K562 (cell line): ENCODE measurements at regions not wholly inside any gene's neighbourhood (a gene's known extent, or its start where the extent isn't known, plus 50 kb on each side); places are given as distances from the start of the nearest gene placed in this dataset.

Source experiments
- ATAC-seq: fragments of 200-7000 bp; cut with Tn5 transposase; 3 replicates; pipeline ENCODE4 v1.9.1; 2020; ENCODE audit warnings: moderate library complexity
- BruUV-seq: library from RNA; stranded (reverse); fragments of 400-500 nt; replicated peaks from 2 replicates; lab custom pipeline; 2021; lab: Mats Ljungman, UMichigan
- CTCF ChIA-PET: fragments of 300-600 bp; formaldehyde crosslinking; extraction: SDS; loops from one replicate; lab custom pipeline; 2021; ENCODE audit warnings: low intra/inter-chr PET ratio; lab: Yijun Ruan, JAX
- POLR2A ChIA-PET: fragments of 300-600, 350-650 bp; sonication (Branson Sonifier 250); formaldehyde crosslinking; extraction: SDS; loops from one replicate; lab custom pipeline; 2021; ENCODE audit warnings: antibody characterized with exemption, inconsistent platforms; lab: Yijun Ruan, JAX
- DNase-seq, 4 experiments: peaks; one replicate each; pipeline versions ENCODE4 v3.0.0 to v3.0.0-alpha.2; 2011 to 2018; ENCODE audit warnings: low spot score in 3 of 4, mixed read lengths in 3 of 4; ENCODE audit errors: extremely low read depth in 1 of 4
- FAIRE-seq: peaks from 2 replicates; lab custom pipeline; 2011; peaks lifted over from hg19 to GRCh38; lab: Jason Lieb, UNC
- H2AFZ ChIP-seq: 2 replicates; pipeline ENCODE4 v1.6.0; 2011; ENCODE audit warnings: low read depth, low read length, control low read depth, inconsistent platforms
- H3K27ac ChIP-seq: fragments of 200-600 bp; 3 replicates; pipeline ENCODE4 v1.8.0; 2011; ENCODE audit warnings: low read depth, mild to moderate bottlenecking, control low read depth, inconsistent platforms, low read length, moderate library complexity, mixed read lengths; ENCODE audit errors: extremely low read depth
- H3K27me3 ChIP-seq, 2 experiments: fragments of 300-600 bp in 1 of 2; 2 replicates in 1 of 2; 3 replicates in 1 of 2; pipeline versions ENCODE4 v1.6.0 to v1.8.0; 2011; ENCODE audit warnings: inconsistent platforms in 2 of 2, low read length in 2 of 2, mild to moderate bottlenecking in 1 of 2, mixed read lengths in 1 of 2, moderate library complexity in 1 of 2; ENCODE audit not compliant: control insufficient read depth in 2 of 2, insufficient read depth in 2 of 2
- H3K36me3 ChIP-seq: fragments of 300-600 bp; 3 replicates; pipeline ENCODE4 v1.8.0; 2011; ENCODE audit warnings: mild to moderate bottlenecking, low read length, inconsistent platforms; ENCODE audit not compliant: control insufficient read depth, insufficient read depth
- H3K4me1 ChIP-seq, 2 experiments: fragments of 200-600 bp in 1 of 2; replicated peaks in 1 of 2; 2 replicates in 1 of 2; 3 replicates in 1 of 2; pipeline versions ENCODE4 v1.5.1 to v1.8.0; 2011; ENCODE audit warnings: inconsistent platforms in 2 of 2, low read length in 2 of 2, mild to moderate bottlenecking in 1 of 2, mixed read lengths in 1 of 2, moderate library complexity in 1 of 2; ENCODE audit not compliant: control insufficient read depth in 2 of 2, insufficient read depth in 2 of 2
- H3K4me2 ChIP-seq: 2 replicates; pipeline ENCODE4 v1.6.1; 2011; ENCODE audit warnings: low read length, control low read depth, inconsistent platforms, mixed read lengths; ENCODE audit not compliant: insufficient read depth
- H3K4me3 ChIP-seq: fragments of 200-600 bp; sonication (generic), shearing (Covaris generic); 2 replicates; pipeline ENCODE4 v1.5.1; 2016; ENCODE audit warnings: control low read depth, inconsistent platforms
- H3K79me2 ChIP-seq: fragments of 200-600 bp; 3 replicates; pipeline ENCODE4 v1.8.0; 2011; ENCODE audit warnings: low read length, inconsistent platforms; ENCODE audit not compliant: control insufficient read depth, insufficient read depth
- H3K9ac ChIP-seq, 2 experiments: 2 replicates each; pipeline versions ENCODE4 v1.6.0 to v1.6.1; 2011; ENCODE audit warnings: low read depth in 2 of 2, low read length in 2 of 2, control low read depth in 1 of 2, inconsistent platforms in 1 of 2, mild to moderate bottlenecking in 1 of 2, mixed read lengths in 1 of 2; ENCODE audit not compliant: insufficient read depth in 1 of 2
- H3K9me1 ChIP-seq: one replicate; pipeline ENCODE4 v1.6.0; 2011; ENCODE audit warnings: inconsistent platforms, mild to moderate bottlenecking, low read length, moderate library complexity; ENCODE audit not compliant: control insufficient read depth, insufficient read depth
- H3K9me3 ChIP-seq: replicated peaks from 2 replicates; pipeline ENCODE4 v1.5.1; 2011; ENCODE audit warnings: low read depth, low read length, inconsistent platforms; ENCODE audit not compliant: control insufficient read depth, insufficient read depth
- H4K20me1 ChIP-seq: replicated peaks from 2 replicates; pipeline ENCODE4 v1.6.1; 2011; ENCODE audit warnings: low read length, inconsistent platforms, mixed read lengths; ENCODE audit not compliant: control insufficient read depth, insufficient read depth
- ARID2 ChIP-seq: fragments of 450-650 bp; IDR thresholded peaks from 2 replicates; pipeline ENCODE4 v1.6.1; 2017; ENCODE audit warnings: antibody characterized with exemption, mild to moderate bottlenecking
- FOXJ3 ChIP-seq: sonication (generic); formaldehyde crosslinking; IDR thresholded peaks from 2 replicates; pipeline ENCODE4 v1.4.0; 2020; ENCODE audit warnings: mild to moderate bottlenecking, missing genetic modification reagents
- HDAC1 ChIP-seq, 2 experiments: fragments of 450-650 bp; IDR thresholded peaks; 2 replicates each; pipeline ENCODE4 v1.6.1; 2016 to 2017; ENCODE audit warnings: inconsistent platforms in 1 of 2, mild to moderate bottlenecking in 1 of 2, moderate library complexity in 1 of 2
- HSF4 ChIP-seq: fragments of 250-450 bp; sonication (Bioruptor Pico); IDR thresholded peaks from 2 replicates; pipeline ENCODE4 v2.1.2; 2022; ENCODE audit warnings: mild to moderate bottlenecking, moderate library complexity, borderline replicate concordance
- IFI16 ChIP-seq: fragments of 250-450 bp; sonication (Bioruptor Pico); IDR thresholded peaks from 2 replicates; pipeline ENCODE4 v2.1.2; 2022; ENCODE audit warnings: mild to moderate bottlenecking, inconsistent platforms
- MCM2 ChIP-seq: fragments of 450-650 bp; IDR thresholded peaks from 2 replicates; pipeline ENCODE4 v1.6.1; 2017; ENCODE audit warnings: low read depth, mild to moderate bottlenecking
- MEF2D ChIP-seq: conservative IDR thresholded peaks from 2 replicates; pipeline ENCODE4 v1.6.1; 2016; ENCODE audit warnings: low read depth, missing genetic modification characterization, missing compliant biosample characterization
- MEIS2 ChIP-seq: fragments of 450-650 bp; IDR thresholded peaks from 2 replicates; pipeline ENCODE4 v1.6.1; 2014; ENCODE audit warnings: mild to moderate bottlenecking; ENCODE audit not compliant: partially characterized antibody
- MIER1 ChIP-seq: fragments of 450-650 bp; IDR thresholded peaks from 2 replicates; pipeline ENCODE4 v1.6.1; 2016; ENCODE audit warnings: antibody characterized with exemption, mild to moderate bottlenecking, low read depth
- NR2F6 ChIP-seq: fragments of 450-650 bp; formaldehyde crosslinking; IDR thresholded peaks from 2 replicates; pipeline ENCODE4 v1.4.0; 2020; ENCODE audit warnings: mild to moderate bottlenecking
- POLR2H ChIP-seq: IDR thresholded peaks from 2 replicates; pipeline ENCODE4 v1.6.1; 2016; ENCODE audit warnings: missing genetic modification characterization, low read depth, mild to moderate bottlenecking, control low read depth, missing compliant biosample characterization, moderate library complexity
- PRMT5 ChIP-seq: sonication (generic); formaldehyde crosslinking; IDR thresholded peaks from 2 replicates; pipeline ENCODE4 v1.5.0; 2020; ENCODE audit warnings: missing genetic modification reagents
- PRPF4 ChIP-seq: fragments of 200-400 bp; formaldehyde crosslinking; IDR thresholded peaks from one replicate; pipeline ENCODE4 v1.6.1; 2017; ENCODE audit warnings: low read length, low read depth, mild to moderate bottlenecking; ENCODE audit not compliant: insufficient read depth, poor library complexity, severe bottlenecking
- ZNF124 ChIP-seq: sonication (generic); formaldehyde crosslinking; IDR thresholded peaks from 2 replicates; pipeline ENCODE4 v1.8.1; 2022; ENCODE audit warnings: missing genetic modification reagents
- ZNF561 ChIP-seq: fragments of 450-650 bp; formaldehyde crosslinking; conservative IDR thresholded peaks from 2 replicates; pipeline ENCODE4 v1.4.0; 2020; ENCODE audit warnings: mild to moderate bottlenecking, moderate library complexity
- WGBS: fragments of 100-300 bp; shearing (Covaris generic); methylation state at CpG from one replicate; pipeline ENCODE4 v1.1.6; 2016; ENCODE audit warnings: low coverage, mixed read lengths; ENCODE audit not compliant: insufficient coverage; ENCODE audit errors: missing lambda C conversion rate; 5-methylcytosine and 5-hydroxymethylcytosine counted together
- in situ Hi-C: fragments of 300-500 bp; cut with MboI; formaldehyde crosslinking; loops from 4 replicates; pipeline ENCODE4 v1.15.0; 2018; ENCODE audit warnings: inconsistent platforms, mixed read lengths
- intact Hi-C: fragments of 100-400 bp; cut with micrococcal nuclease; formaldehyde crosslinking; loops from 2 replicates; pipeline ENCODE4 v1.14.2; 2022
- TF ChIP-seq, protein P1 (sequence below): fragments of 250-450 bp; sonication (Bioruptor Pico); IDR thresholded peaks from 2 replicates; pipeline ENCODE4 v1.9.0; 2021; ENCODE audit warnings: mild to moderate bottlenecking
- TF ChIP-seq, protein P2 (sequence below), 2 experiments: fragments of 450-650 bp in 1 of 2; sonication (generic) in 1 of 2; formaldehyde crosslinking; conservative IDR thresholded peaks; 2 replicates each; pipeline versions ENCODE4 v1.4.0 to v1.8.1; 2020 to 2022; ENCODE audit warnings: mild to moderate bottlenecking in 1 of 2, missing genetic modification reagents in 1 of 2
- TF ChIP-seq, protein P3 (sequence below): sonication (generic); formaldehyde crosslinking; IDR thresholded peaks from 2 replicates; pipeline ENCODE4 v1.8.0; 2022; ENCODE audit warnings: missing genetic modification reagents, mild to moderate bottlenecking, borderline replicate concordance
- TF ChIP-seq, protein P4 (sequence below), 3 experiments: fragments of 200-800 bp in 1 of 3; sonication (Bioruptor generic) in 1 of 3; sonication (generic) in 1 of 3; formaldehyde crosslinking in 1 of 3; IDR thresholded peaks; 2 replicates each; pipeline versions ENCODE4 v1.6.1 to v1.8.0; 2016 to 2022; ENCODE audit warnings: mild to moderate bottlenecking in 2 of 3, missing compliant biosample characterization in 2 of 3, missing genetic modification characterization in 2 of 3, missing genetic modification reagents in 1 of 3

DNA sequence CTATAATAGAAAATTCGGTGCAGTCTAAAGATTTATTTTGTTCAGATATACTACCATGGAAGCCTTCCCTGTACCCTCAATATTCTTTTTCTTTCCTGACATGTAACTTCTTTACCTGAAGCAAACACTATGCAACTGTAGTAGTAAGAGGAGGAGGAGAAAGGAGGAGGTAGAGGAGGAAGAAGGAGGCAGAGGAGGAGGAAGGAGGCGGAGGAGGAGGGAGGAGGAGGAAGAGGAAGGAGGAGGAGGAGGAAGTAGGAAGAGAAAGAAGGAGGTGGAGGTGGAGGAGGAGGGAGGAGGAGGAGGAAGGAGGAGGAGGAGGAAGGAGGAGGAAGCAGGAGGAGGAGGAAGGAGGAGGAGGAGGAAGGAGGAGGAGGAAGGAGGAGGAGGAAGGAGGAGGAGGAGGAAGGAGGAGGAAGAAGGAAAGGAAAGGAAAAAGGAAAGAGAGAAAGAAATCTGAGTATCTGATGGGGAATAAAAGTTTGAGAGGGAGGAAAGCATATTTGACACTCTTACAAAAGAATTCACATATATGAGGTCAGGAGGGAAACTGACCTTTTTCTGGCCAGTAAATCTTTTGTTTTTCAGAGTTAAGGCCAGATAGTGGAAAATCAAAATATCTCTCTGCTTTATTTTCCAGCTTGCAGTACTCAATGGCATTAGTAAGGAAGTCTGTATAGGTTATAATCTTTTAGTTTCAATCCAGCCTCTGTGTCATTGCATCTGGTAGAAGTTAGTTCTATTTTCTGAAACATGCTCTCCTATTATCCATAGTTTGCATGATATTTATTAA, 114.5 kb upstream of the LPAR1 start:
- no peak for DNase-seq
- Histone ChIP-seq H3K9me3 (no peaks in the 10 kb centered on the region), H3K27ac (no peak overlapping the region), H3K4me1 (no peaks in the 10 kb centered on the region), H3K4me3 (no peak overlapping the region), H3K79me2 (no peaks in the 10 kb centered on the region), H2AFZ (no peak overlapping the region)
- WGBS: 0% methylated on average over 1 of the region's 2 CpGs
- FAIRE-seq: no peak
- ChIA-PET POLR2A (no interaction called here), CTCF (no interaction called here)
- no TSS peak for BruUV-seq
- TF ChIP-seq, protein P1, sequence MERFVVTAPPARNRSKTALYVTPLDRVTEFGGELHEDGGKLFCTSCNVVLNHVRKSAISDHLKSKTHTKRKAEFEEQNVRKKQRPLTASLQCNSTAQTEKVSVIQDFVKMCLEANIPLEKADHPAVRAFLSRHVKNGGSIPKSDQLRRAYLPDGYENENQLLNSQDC (CRISPR knock-in tag): no peak
- TF ChIP-seq PRMT5: no peak
- TF ChIP-seq IFI16 (CRISPR knock-in tag): no peak
- no peak for TF ChIP-seq ZNF124
- TF ChIP-seq, protein P2, sequence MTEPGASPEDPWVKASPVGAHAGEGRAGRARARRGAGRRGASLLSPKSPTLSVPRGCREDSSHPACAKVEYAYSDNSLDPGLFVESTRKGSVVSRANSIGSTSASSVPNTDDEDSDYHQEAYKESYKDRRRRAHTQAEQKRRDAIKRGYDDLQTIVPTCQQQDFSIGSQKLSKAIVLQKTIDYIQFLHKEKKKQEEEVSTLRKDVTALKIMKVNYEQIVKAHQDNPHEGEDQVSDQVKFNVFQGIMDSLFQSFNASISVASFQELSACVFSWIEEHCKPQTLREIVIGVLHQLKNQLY (CRISPR knock-in tag; conservative IDR thresholded peaks at IDR 0.05): no peak
- no peak for TF ChIP-seq ARID2
- TF ChIP-seq PRPF4: no peak
- no peak for TF ChIP-seq MCM2
- TF ChIP-seq, protein P3, sequence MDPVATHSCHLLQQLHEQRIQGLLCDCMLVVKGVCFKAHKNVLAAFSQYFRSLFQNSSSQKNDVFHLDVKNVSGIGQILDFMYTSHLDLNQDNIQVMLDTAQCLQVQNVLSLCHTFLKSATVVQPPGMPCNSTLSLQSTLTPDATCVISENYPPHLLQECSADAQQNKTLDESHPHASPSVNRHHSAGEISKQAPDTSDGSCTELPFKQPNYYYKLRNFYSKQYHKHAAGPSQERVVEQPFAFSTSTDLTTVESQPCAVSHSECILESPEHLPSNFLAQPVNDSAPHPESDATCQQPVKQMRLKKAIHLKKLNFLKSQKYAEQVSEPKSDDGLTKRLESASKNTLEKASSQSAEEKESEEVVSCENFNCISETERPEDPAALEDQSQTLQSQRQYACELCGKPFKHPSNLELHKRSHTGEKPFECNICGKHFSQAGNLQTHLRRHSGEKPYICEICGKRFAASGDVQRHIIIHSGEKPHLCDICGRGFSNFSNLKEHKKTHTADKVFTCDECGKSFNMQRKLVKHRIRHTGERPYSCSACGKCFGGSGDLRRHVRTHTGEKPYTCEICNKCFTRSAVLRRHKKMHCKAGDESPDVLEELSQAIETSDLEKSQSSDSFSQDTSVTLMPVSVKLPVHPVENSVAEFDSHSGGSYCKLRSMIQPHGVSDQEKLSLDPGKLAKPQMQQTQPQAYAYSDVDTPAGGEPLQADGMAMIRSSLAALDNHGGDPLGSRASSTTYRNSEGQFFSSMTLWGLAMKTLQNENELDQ (CRISPR knock-in tag): no peak
- TF ChIP-seq, protein P4, sequence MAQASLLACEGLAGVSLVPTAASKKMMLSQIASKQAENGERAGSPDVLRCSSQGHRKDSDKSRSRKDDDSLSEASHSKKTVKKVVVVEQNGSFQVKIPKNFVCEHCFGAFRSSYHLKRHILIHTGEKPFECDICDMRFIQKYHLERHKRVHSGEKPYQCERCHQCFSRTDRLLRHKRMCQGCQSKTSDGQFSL (CRISPR knock-in tag; IDR thresholded peaks at IDR 0.05): no peak
- TF ChIP-seq, protein P4 (tag; IDR thresholded peaks at IDR 0.05): no peak
- no peak for TF ChIP-seq NR2F6
- no peak for TF ChIP-seq MIER1
- TF ChIP-seq MEF2D (tag): no peak
- no peak for TF ChIP-seq MEIS2
- no peak for TF ChIP-seq FOXJ3 (CRISPR knock-in tag)
- no peak for TF ChIP-seq HSF4
- no peak for TF ChIP-seq POLR2H (tag)
- no peak for TF ChIP-seq ZNF561 (CRISPR knock-in tag)
- TF ChIP-seq HDAC1 (IDR thresholded peaks at IDR 0.05): no peak
- TF ChIP-seq, all 486 proteins: peak for 0
- no peak for ATAC-seq
- Histone ChIP-seq H3K9me1 (no peaks in the 10 kb centered on the region), H3K27me3 (no peaks in the 10 kb centered on the region), H4K20me1 (no peaks in the 10 kb centered on the region), H3K4me2 (no peak overlapping the region), H3K9ac (no peak overlapping the region), H3K36me3 (no peaks in the 10 kb centered on the region)
- intact Hi-C loops (loop anchor here (10.0 kb wide), 1 partner anchor 92 kb away; no protein-coding TSS in a partner anchor), in situ Hi-C loops (no loop called here)
